ENCODE measurements at regions not wholly inside any gene's neighbourhood (a gene's known extent, or its start where the extent isn't known, plus 50 kb on each side); places are given as distances from the start of the nearest gene placed in this dataset.

GRCh38 chr2:12032975-12033374 lies 286.5 kb downstream of the LPIN1 start:
- no peak for DNase-seq

GRCh38 chr2:12033494-12033893 lies 287.1 kb downstream of the LPIN1 start:
- no peak for DNase-seq

DNA sequence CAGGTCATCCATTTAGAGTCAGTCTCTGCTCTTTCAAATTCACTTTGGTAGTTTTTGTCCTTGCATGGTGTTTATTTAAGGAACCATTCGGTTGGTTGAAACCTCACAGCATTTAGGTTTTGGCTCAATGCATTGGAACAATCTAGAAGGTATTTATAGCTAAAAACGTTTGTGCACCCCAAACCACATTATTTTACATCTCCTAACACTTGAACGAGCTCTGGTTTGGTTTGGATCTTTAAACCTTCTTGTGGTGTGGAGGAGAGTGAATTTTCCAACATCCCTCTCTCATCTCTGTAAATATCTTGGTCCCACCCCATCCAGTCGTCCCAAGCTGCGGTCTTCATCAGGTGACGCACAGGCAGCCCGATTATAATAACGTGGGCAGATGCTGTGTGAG lies 287.9 kb downstream of the LPIN1 start:
- no peak for DNase-seq

- no peak for DNase-seq
Measured at GRCh38 chr2:12035029-12035720, 288.7 kb downstream of the LPIN1 start.

DNA sequence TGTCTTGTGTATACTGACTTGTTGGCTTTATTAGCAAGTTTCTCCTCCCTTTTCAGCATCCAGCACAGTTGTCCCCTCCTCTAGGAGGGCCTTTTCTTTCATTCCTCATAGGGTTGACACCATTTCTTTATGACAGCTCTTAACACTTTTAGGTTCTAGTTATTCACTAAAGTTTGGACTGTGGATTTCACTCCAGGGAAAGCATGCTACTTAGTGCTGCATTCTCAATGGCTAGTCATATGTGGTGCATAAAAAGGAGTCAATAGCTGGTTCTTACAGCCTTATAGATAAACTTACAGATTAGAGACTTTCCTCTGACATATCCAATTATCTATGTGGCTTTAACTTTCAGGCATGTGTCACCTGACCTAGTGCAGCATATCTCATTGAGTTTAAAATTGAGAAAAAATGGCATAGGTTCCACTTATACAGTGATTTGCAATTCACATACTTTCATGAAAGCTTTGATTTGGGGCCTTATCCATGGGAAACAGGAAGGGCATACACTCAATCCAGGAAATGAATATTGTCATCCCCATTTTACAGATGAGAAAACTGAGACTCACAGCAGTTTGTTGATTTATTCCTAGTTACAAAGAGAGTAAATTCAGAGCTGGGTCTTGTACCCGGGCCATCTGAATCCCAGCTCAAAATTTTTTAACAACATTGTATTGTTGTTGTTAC lies 289.7 kb downstream of the LPIN1 start:
- no peak for DNase-seq

GRCh38 chr2:12036640-12036983 lies 290.2 kb downstream of the LPIN1 start:
- DNase-seq: no peak

DNA sequence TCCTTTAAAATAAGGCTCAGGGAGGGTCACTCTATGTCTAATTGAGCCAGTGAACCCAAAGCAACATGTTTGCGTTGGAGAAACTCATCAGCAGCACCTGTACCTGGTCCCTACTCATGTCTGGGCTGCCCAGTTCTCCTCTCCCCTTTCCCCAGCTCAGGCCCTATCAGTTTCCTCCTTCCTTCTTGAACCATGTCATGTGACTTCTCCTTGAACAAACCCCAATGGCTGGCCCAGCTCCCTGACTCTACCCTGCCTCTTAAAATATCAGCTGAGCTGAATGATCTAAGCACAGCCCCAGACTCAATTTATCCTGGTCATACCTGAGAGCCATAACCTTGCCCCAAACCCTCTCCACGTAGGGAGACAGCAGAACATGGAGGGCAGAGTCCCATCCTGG lies 290.9 kb downstream of the LPIN1 start:
- DNase-seq: no peak

GRCh38 chr2:12041236-12041635 lies 294.8 kb downstream of the LPIN1 start:
- DNase-seq: no peak

GRCh38 chr2:12043131-12043530 lies 296.7 kb downstream of the LPIN1 start:
- no peak for DNase-seq

DNA sequence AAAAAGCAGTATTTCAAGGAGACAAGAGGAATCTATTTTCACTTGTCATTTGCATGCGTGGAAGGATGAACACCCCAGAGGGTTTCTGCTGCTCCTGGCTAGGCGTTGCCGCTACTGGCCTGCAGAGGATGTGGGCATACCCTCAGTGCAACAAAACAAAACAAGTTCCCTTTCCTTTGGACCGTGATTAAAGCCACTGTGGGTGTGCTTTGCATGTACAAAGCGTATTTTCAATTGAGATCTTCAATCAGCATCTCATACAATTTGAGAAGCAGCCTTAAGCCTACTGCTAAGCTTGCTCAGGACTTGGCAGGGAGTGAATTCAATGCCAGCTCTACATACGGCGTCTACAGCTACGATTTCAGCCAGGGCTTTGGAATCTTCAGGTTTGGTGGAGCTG lies 298.4 kb downstream of the LPIN1 start:
- no peak for DNase-seq

GRCh38 chr2:12045864-12046291 lies 299.4 kb downstream of the LPIN1 start:
- no peak for DNase-seq

GRCh38 chr2:12046641-12047040 lies 300.2 kb downstream of the LPIN1 start:
- DNase-seq: no peak

DNA sequence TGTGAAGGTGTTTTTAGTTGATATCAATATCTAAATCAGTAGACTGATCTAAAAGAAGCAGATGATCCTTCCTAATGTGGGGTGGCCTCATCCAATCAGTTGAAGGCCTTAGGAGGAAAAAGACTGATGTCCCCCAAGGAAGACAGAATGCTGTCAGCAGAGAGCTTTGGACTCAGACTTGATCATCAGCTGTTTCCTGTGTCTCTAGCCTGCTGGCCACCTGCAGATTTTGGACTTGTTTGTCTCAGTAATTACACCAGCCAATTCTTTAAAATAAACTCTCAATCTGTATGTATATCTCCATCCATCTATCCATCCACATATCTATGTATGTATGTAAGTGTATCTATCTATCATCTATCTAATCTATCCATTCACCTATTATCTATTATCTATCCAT lies 301.3 kb downstream of the LPIN1 start:
- DNase-seq: no peak

DNA sequence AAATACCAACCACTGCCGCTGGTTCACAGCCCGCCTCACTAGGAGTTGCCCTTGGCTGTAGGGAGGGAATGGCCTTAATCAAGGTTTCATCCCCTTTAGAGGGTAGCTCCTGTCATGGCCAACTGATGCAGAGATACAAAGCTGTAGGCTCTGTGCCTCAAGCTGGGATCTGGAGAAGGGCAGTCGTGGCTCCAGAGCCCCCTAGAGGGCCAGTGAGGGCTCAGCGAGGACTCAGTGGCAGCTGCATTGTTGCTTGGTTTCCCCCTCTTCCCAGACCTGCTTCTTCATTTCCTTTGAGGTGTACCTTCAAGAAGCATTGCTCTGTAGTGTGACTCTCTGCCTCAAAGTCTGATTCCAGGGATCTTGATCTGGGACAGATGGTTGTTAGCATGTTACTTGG lies 302.1 kb downstream of the LPIN1 start:
- DNase-seq: no peak

DNA sequence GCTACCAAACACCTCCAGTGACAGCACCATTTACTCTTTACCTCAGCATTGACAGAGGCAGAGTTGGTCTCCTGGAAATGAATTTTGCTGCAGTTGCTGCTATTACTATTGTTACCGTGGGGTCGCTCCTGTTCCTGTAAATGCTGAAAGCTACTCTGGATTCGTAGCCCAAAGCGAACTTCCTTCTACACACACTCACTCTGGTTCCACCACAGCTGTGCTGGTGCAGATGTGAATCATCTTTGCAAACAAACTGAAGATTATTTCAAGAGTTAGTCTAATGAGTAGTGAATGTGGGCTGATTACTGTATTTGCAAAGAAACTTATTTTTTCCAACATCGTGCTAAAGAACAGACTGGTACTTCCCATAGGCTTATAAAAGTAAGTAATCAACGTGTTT lies 304.0 kb downstream of the LPIN1 start:
- no peak for DNase-seq

- no peak for DNase-seq
Measured at GRCh38 chr2:12051831-12052230, 305.4 kb downstream of the LPIN1 start.

DNA sequence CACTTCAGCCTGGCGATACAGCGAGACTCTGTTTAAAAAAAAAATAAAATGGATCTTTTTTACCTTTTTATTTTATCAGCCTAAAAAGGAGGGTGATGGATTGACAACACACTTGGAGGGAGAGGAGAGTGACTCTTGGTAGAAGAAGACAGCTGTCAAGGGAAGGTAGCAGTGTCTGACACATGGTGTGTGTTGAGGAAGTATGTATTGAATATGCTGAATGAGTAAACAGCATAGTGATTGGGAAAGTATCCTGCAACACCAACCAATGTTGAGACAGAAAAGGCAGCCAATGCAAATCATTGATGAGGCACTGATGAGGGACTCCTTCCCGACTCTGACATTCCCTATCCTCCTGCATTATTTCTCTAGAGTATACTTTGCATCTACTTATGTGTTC lies 306.4 kb downstream of the LPIN1 start:
- no peak for DNase-seq

DNA sequence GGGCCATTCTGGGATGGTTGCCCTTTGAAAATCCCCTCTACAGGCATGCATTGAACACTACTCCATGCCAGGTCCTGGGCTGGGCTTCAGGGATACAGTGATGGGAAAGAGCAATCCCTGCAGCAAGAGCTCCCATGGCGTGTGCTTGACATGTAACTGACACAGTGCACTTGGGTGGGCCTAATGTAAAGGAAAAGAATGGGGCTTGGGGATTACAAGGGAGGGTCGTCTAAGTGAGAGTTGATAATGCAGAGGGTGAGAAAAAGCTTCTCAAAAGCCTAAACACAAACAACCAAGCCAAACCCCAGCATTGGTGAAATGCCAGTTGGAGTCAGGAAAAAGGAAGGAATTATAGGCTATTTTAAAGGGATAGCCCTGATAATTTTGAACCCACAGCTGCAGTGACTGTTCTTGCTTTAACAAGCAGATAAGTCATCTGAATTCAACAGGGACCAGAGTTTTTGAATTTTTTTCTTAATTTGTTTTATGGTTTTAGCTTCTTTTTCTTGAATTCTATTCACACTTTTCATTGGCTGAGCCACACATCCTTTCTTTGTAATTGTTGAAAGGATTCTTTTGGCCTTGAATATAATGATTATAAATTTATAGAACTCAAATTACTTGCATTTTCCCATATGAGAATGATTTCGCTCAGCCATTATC lies 308.7 kb downstream of the LPIN1 start:
- DNase-seq: no peak

- DNase-seq: no peak
Measured at GRCh38 chr2:12057436-12058166, 311.2 kb downstream of the LPIN1 start.

DNA sequence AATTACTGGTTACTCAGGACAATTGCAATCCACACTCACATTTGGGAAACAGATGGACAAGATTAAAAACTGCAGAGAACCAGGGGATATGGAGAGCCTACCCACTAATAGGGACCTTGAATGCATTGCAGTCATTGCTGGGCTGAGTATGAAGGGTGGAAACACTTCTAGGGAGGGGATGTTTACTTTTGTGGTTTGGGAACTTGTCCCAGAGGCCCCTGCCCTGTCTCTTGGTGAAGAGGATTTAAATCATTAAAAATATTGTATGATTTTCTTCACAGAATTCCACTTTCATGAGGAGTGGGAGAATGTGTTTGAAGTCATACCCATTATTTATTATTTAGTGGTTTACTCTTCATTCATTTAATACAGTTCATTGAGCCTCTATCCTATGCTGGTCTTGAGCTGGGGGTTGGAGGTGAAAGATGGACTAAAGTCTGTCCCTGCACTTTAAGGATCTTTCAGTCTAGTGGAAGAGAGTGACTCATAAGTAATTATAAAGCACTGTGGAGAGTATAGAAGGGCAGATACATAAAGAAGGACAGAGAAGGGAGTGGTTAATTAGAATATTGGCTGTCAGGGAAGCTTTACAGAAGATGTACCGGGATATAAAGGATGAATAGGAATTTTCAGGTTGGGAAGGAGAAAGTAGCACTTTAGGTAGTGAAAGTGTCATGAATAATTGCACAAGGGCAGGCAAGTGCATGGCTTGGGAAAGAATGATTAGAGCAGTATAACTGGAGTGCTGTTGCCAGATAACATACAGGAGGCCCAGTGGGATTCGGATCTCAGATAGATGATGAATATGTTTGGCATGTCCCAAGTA lies 313.4 kb downstream of the LPIN1 start:
- DNase-seq: no peak

GRCh38 chr2:12060886-12061285 lies 314.5 kb downstream of the LPIN1 start:
- no peak for DNase-seq

DNA sequence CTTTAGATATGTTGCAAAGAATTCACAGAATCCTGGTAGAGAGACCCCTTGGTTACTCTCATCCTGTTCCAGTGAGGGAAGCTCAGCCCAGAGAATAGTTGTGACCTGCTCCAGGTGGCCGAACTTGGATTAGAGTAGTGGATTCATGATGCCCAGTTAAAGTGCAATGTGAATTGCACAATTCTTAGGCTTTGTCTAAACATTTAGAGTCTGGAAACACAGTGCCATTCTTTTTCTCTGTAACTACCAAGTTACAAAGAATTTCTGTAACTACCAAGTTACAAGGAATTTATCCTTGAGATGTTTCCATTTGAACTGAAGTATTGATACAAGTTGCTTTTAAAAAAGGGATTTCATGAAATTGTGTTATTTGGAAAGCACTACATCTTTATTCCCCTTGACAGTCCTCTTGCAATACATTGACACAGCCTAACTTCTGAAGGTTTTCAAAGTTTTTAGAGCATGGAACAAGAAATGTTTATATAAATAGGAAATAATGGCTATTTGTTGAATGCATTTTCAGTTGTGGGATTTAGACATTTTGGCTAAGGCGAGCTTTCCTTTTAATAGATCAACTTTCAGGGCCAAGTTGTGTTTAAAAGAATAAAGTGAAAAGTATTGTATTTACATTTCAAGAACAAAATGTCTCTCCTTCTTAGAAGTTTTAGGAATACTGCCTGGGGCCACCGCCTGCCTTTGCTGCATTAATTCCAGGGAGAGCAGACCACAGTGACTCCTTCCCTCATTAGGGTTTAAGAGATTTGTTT lies 315.0 kb downstream of the LPIN1 start:
- DNase-seq: no peak
